IMR-90 (cell line): ENCODE measurements at regions not wholly inside any gene's neighbourhood (a gene's known extent, or its start where the extent isn't known, plus 50 kb on each side); places are given as distances from the start of the nearest gene placed in this dataset.

Experiments
- BHLHE40 ChIP-seq: fragments of 150-350 bp; IDR thresholded peaks from 2 replicates; pipeline ENCODE4 v1.6.1; 2016; ENCODE audit warnings: mild to moderate bottlenecking, low read depth, low read length
- FOS ChIP-seq: fragments of 150-350 bp; IDR thresholded peaks from 2 replicates; pipeline ENCODE4 v1.6.1; 2016; ENCODE audit warnings: low read depth, low read length
- MAFK ChIP-seq: IDR thresholded peaks from 2 replicates; pipeline ENCODE4 v1.6.1; 2012; ENCODE audit warnings: low read depth, low read length, improper control_type of control experiment
- NFE2L2 ChIP-seq: fragments of 150-350 bp; IDR thresholded peaks from 2 replicates; pipeline ENCODE4 v1.6.1; 2016; ENCODE audit warnings: low read depth, mild to moderate bottlenecking, low read length
- POLR2A ChIP-seq: IDR thresholded peaks from 2 replicates; pipeline ENCODE4 v1.6.1; 2012; ENCODE audit warnings: mild to moderate bottlenecking, low read depth, low read length
- RAD21 ChIP-seq: IDR thresholded peaks from 2 replicates; pipeline ENCODE4 v1.6.1; 2012; ENCODE audit warnings: low read length, improper control_type of control experiment
- RCOR1 ChIP-seq: IDR thresholded peaks from 2 replicates; pipeline ENCODE4 v1.6.1; 2012; ENCODE audit warnings: mild to moderate bottlenecking, low read length, improper control_type of control experiment; ENCODE audit not compliant: insufficient replicate concordance
- TF ChIP-seq, protein P1 (sequence below): conservative IDR thresholded peaks from 2 replicates; pipeline ENCODE4 v1.5.1; 2012; ENCODE audit warnings: mild to moderate bottlenecking, low read depth, low read length, improper control_type of control experiment
- TF ChIP-seq, protein P2 (sequence below): fragments of 150-350 bp; IDR thresholded peaks from 2 replicates; pipeline ENCODE4 v1.6.1; 2017; ENCODE audit warnings: mild to moderate bottlenecking, antibody characterized with exemption, low read length, low read depth
- TF ChIP-seq, protein P3 (sequence below): fragments of 150-350 bp; IDR thresholded peaks from 2 replicates; pipeline ENCODE4 v1.6.1; 2016; ENCODE audit warnings: low read depth, mild to moderate bottlenecking, low read length, moderate library complexity, borderline replicate concordance

DNA sequence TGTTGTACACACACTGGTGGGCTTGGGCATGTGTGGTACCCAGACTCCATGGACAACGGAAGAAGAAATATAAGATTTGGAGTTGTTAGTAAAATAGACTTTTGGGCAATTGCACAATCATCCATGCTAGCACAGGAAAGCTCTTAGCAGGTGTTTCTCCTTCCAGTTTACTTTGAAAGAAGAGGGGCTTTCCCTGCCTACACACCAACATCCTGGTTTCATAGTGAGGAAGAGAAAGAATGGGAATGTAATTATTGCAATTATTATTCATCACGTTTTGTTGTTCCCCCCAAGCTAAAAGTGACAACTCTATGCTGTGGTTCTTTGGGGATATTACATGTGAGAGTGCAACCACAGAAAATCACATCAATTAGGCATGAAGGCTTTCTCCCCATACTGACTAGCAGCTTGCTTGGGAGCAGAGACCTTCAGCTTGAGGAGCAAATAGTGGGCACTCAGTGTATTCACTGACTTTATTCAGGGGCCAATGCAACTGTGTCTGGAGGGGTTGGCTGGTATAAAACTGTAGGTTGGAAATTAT lies 57.2 kb upstream of the PUDP start:
- TF ChIP-seq, protein P1, sequence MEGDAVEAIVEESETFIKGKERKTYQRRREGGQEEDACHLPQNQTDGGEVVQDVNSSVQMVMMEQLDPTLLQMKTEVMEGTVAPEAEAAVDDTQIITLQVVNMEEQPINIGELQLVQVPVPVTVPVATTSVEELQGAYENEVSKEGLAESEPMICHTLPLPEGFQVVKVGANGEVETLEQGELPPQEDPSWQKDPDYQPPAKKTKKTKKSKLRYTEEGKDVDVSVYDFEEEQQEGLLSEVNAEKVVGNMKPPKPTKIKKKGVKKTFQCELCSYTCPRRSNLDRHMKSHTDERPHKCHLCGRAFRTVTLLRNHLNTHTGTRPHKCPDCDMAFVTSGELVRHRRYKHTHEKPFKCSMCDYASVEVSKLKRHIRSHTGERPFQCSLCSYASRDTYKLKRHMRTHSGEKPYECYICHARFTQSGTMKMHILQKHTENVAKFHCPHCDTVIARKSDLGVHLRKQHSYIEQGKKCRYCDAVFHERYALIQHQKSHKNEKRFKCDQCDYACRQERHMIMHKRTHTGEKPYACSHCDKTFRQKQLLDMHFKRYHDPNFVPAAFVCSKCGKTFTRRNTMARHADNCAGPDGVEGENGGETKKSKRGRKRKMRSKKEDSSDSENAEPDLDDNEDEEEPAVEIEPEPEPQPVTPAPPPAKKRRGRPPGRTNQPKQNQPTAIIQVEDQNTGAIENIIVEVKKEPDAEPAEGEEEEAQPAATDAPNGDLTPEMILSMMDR: no peak
- no peak for TF ChIP-seq NFE2L2
- TF ChIP-seq RAD21: no peak
- TF ChIP-seq POLR2A: no peak
- TF ChIP-seq, protein P2, sequence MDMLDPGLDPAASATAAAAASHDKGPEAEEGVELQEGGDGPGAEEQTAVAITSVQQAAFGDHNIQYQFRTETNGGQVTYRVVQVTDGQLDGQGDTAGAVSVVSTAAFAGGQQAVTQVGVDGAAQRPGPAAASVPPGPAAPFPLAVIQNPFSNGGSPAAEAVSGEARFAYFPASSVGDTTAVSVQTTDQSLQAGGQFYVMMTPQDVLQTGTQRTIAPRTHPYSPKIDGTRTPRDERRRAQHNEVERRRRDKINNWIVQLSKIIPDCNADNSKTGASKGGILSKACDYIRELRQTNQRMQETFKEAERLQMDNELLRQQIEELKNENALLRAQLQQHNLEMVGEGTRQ: no peak
- no peak for TF ChIP-seq MAFK
- no peak for TF ChIP-seq BHLHE40
- TF ChIP-seq RCOR1: no peak
- TF ChIP-seq, protein P3, sequence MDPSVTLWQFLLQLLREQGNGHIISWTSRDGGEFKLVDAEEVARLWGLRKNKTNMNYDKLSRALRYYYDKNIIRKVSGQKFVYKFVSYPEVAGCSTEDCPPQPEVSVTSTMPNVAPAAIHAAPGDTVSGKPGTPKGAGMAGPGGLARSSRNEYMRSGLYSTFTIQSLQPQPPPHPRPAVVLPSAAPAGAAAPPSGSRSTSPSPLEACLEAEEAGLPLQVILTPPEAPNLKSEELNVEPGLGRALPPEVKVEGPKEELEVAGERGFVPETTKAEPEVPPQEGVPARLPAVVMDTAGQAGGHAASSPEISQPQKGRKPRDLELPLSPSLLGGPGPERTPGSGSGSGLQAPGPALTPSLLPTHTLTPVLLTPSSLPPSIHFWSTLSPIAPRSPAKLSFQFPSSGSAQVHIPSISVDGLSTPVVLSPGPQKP: no peak
- no peak for TF ChIP-seq FOS
